IMR-90 (cell line): ENCODE measurements at regions not wholly inside any gene's neighbourhood (a gene's known extent, or its start where the extent isn't known, plus 50 kb on each side); places are given as distances from the start of the nearest gene placed in this dataset.
"Not testable (repeated sequence)": the region's sequence is repeated elsewhere in the genome, so short reads cannot be mapped to it uniquely, and the experiment has no call there.

Source experiments
- ATAC-seq: fragments of 200-7000 bp; cut with Tn5 transposase; 2 replicates; pipeline ENCODE4 v1.9.1; 2020; ENCODE audit warnings: low read depth, mild to moderate bottlenecking, moderate library complexity
- BruUV-seq: library from RNA; stranded (reverse); fragments of 400-500 nt; replicated peaks from 2 replicates; lab custom pipeline; 2021; lab: Mats Ljungman, UMichigan
- CTCF ChIA-PET: fragments of 300-600 bp; formaldehyde crosslinking; extraction: SDS; loops from one replicate; lab custom pipeline; 2021; ENCODE audit warnings: antibody characterized with exemption; lab: Yijun Ruan, JAX
- POLR2A ChIA-PET: fragments of 300-600 bp; sonication (Branson Sonifier 250); formaldehyde crosslinking; loops from one replicate; lab custom pipeline; 2022; ENCODE audit warnings: antibody characterized with exemption; ENCODE audit not compliant: unreplicated experiment; lab: Charles Lee
- DNase-seq: peaks from one replicate; pipeline ENCODE4 v3.0.0; 2013
- H2AFZ ChIP-seq: replicated peaks from 2 replicates; pipeline ENCODE3; 2013; ENCODE audit warnings: low read length, mild to moderate bottlenecking; ENCODE audit not compliant: poor library complexity
- H2AK5ac ChIP-seq: 2 replicates; pipeline ENCODE4 v1.6.1; 2013; ENCODE audit warnings: low read depth, low read length, inconsistent platforms
- H2AK9ac ChIP-seq: replicated peaks from 2 replicates; pipeline ENCODE3; 2013; ENCODE audit warnings: mild to moderate bottlenecking, low read depth, low read length, moderate library complexity; ENCODE audit not compliant: poor library complexity
- H2BK120ac ChIP-seq: 2 replicates; pipeline ENCODE4 v1.6.1; 2013; ENCODE audit warnings: low read depth, low read length, inconsistent platforms
- H2BK15ac ChIP-seq: 3 replicates; pipeline ENCODE4 v1.6.1; 2013; ENCODE audit warnings: low read depth, low read length, inconsistent platforms
- H2BK20ac ChIP-seq: 2 replicates; pipeline ENCODE4 v1.6.1; 2013; ENCODE audit warnings: low read depth, mild to moderate bottlenecking, inconsistent platforms, low read length, moderate library complexity
- H2BK5ac ChIP-seq: 2 replicates; pipeline ENCODE4 v1.6.1; 2013; ENCODE audit warnings: mild to moderate bottlenecking, low read depth, low read length, inconsistent platforms; ENCODE audit not compliant: poor library complexity, severe bottlenecking
- H3K14ac ChIP-seq: replicated peaks from 2 replicates; pipeline ENCODE4 v1.6.1; 2013; ENCODE audit warnings: low read depth, low read length, inconsistent platforms
- H3K18ac ChIP-seq: 2 replicates; pipeline ENCODE4 v1.6.1; 2013; ENCODE audit warnings: low read depth, low read length, control low read depth
- H3K23ac ChIP-seq: 2 replicates; pipeline ENCODE4 v1.6.1; 2013; ENCODE audit warnings: low read depth, low read length, inconsistent platforms
- H3K27ac ChIP-seq: 2 replicates; pipeline ENCODE4 v1.5.1; 2013; ENCODE audit warnings: mild to moderate bottlenecking, control low read depth, low read length; ENCODE audit not compliant: insufficient read depth
- H3K27me3 ChIP-seq: 2 replicates; pipeline ENCODE4 v1.6.1; 2013; ENCODE audit warnings: low read length; ENCODE audit not compliant: control insufficient read depth, insufficient read depth
- H3K36me3 ChIP-seq: 2 replicates; pipeline ENCODE4 v1.6.1; 2013; ENCODE audit warnings: low read length, mixed read lengths; ENCODE audit not compliant: control insufficient read depth, insufficient read depth
- H3K4ac ChIP-seq: 2 replicates; pipeline ENCODE4 v1.6.1; 2013; ENCODE audit warnings: low read depth, low read length, inconsistent platforms
- H3K4me1 ChIP-seq: 2 replicates; pipeline ENCODE4 v1.6.1; 2013; ENCODE audit warnings: low read length, mixed read lengths; ENCODE audit not compliant: control insufficient read depth, insufficient read depth
- H3K4me2 ChIP-seq: 2 replicates; pipeline ENCODE4 v1.6.1; 2013; ENCODE audit warnings: low read depth, mild to moderate bottlenecking, control low read depth, low read length, moderate library complexity
- H3K4me3 ChIP-seq: 2 replicates; pipeline ENCODE4 v1.5.1; 2013; ENCODE audit warnings: low read depth, mild to moderate bottlenecking, control low read depth, low read length, moderate library complexity; ENCODE audit not compliant: insufficient read depth
- H3K56ac ChIP-seq: 2 replicates; pipeline ENCODE4 v1.6.1; 2013; ENCODE audit warnings: low read length, inconsistent platforms; ENCODE audit not compliant: insufficient read depth; ENCODE audit errors: extremely low read depth
- H3K79me1 ChIP-seq, 2 experiments: 2 replicates each; pipeline ENCODE4 v1.6.1; 2013; ENCODE audit warnings: low read length in 2 of 2, inconsistent platforms in 1 of 2, low read depth in 1 of 2
- H3K9ac ChIP-seq: 2 replicates; pipeline ENCODE4 v1.6.1; 2013; ENCODE audit warnings: low read depth, low read length, control low read depth
- H3K9me1 ChIP-seq: 2 replicates; pipeline ENCODE4 v1.6.1; 2013; ENCODE audit warnings: low read length, inconsistent platforms; ENCODE audit not compliant: insufficient read depth
- H3K9me3 ChIP-seq: 2 replicates; pipeline ENCODE4 v1.6.1; 2013; ENCODE audit warnings: low read length; ENCODE audit not compliant: control insufficient read depth, insufficient read depth
- H4K20me1 ChIP-seq: 2 replicates; pipeline ENCODE4 v1.6.1; 2013; ENCODE audit warnings: low read length, inconsistent platforms; ENCODE audit not compliant: insufficient read depth
- H4K5ac ChIP-seq: 2 replicates; pipeline ENCODE4 v1.6.1; 2013; ENCODE audit warnings: mild to moderate bottlenecking, low read depth, low read length, control low read depth
- H4K8ac ChIP-seq, 2 experiments: 2 replicates each; pipeline ENCODE4 v1.6.1; 2013; ENCODE audit warnings: low read depth in 2 of 2, low read length in 2 of 2, control low read depth in 1 of 2, inconsistent platforms in 1 of 2
- H4K91ac ChIP-seq: 2 replicates; pipeline ENCODE4 v1.6.1; 2013; ENCODE audit warnings: low read depth, low read length, inconsistent platforms; ENCODE audit not compliant: insufficient read depth
- WGBS, 2 experiments: methylation state at CpG; one replicate each; pipeline versions ENCODE4 v1.1.5 to v1.1.7; 2013; ENCODE audit warnings: missing lambda C conversion rate in 2 of 2; ENCODE audit not compliant: insufficient read length in 1 of 2; ENCODE audit errors: extremely low coverage in 2 of 2; 5-methylcytosine and 5-hydroxymethylcytosine counted together
- dilution Hi-C: fragments of 300-500 bp; cut with HindIII; formaldehyde crosslinking; loops from one replicate; pipeline ENCODE4 v1.14.3; 2018; ENCODE audit warnings: low sequenced_read_pairs; ENCODE audit not compliant: unreplicated experiment
- in situ Hi-C: fragments of 300-500 bp; cut with MboI; formaldehyde crosslinking; loops from 3 replicates; pipeline ENCODE4 v1.14.3; 2019; ENCODE audit warnings: low sequenced_read_pairs, inconsistent platforms, mixed read lengths
- intact Hi-C: fragments of 100-400 bp; cut with micrococcal nuclease; formaldehyde crosslinking; loops from 2 replicates; pipeline ENCODE4 v1.10.0; 2022

DNA sequence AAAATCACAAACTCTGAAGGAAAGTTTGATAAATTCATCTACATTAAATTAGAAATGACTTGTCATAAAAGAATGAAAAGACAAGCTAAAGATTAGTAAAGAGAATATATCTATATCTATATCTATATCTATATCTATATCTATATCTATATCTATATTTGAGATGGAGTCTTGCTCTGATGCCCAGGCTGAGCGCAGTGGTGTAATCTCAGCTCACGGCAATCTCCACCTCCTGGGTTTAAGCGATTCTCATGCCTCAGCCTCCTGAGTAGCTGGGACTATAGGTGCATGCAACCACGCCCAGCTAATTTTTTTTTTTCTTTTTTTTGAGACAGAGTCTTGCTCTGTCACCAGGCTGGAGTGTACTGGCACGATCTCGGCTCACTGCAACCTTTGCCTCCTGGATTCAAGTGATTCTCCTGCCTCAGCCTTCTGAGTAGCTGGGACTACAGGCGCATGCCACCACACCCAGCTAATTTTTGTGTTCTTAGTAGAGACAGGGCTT is 202.6 kb downstream of the CTTN start:
- H3K9me1 ChIP-seq, H3K36me3 ChIP-seq, H3K4me1 ChIP-seq, H2AFZ ChIP-seq, H3K18ac ChIP-seq, intact Hi-C loops, H3K9me3 ChIP-seq, H2BK120ac ChIP-seq, H3K56ac ChIP-seq, H2BK15ac ChIP-seq, H2AK9ac ChIP-seq, H2BK5ac ChIP-seq, H3K9ac ChIP-seq, H3K4me2 ChIP-seq, H2BK20ac ChIP-seq, H4K20me1 ChIP-seq, H2AK5ac ChIP-seq, H4K91ac ChIP-seq, POLR2A ChIA-PET, H4K8ac ChIP-seq, BruUV-seq, ATAC-seq, in situ Hi-C loops, H3K4me3 ChIP-seq, H3K27ac ChIP-seq, dilution Hi-C loops, DNase-seq, H3K4ac ChIP-seq, H4K5ac ChIP-seq, H3K79me1 ChIP-seq, H3K23ac ChIP-seq, H3K14ac ChIP-seq, H3K27me3 ChIP-seq: not testable (repeated sequence)
- no CpG with 5 or more reads among the region's 7 CpGs for WGBS, 2 experiments
- CTCF ChIA-PET: interaction anchor here (1.0 kb wide), 1 partner anchor 10 kb away, joined by 3 read pairs; no protein-coding TSS in a partner anchor
